ENCODE measurements at regions not wholly inside any gene's neighbourhood (a gene's known extent, or its start where the extent isn't known, plus 50 kb on each side); places are given as distances from the start of the nearest gene placed in this dataset.

DNA sequence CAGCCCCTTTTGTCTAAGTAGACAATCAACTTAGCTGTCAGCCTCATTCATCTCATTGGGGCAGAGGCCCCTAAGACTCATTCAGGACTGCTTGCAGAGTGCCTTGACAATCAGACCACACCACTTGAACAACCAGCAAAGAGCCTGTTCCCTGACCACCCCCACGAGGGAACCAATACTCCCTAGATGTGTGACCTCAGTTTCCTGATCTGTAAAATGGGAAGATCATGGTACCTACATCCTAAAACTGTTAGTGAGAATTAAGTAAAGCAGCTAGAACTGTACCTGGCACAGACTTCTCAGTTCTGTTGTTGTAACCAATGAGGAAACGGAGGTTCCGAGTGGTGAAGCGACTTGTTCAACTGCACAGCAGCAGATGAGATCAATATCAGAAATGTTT, 298.5 kb downstream of the RRAGC start:
- no peaks in the 10 kb centered on the region for H3F3A ChIP-seq (ENCODE audit: insufficient read depth)
- H3K9ac ChIP-seq (ENCODE audit: low read length): no peak overlapping the region
- no peaks in the 10 kb centered on the region for H3K27me3 ChIP-seq (ENCODE audit: low read length)
- no peaks in the 10 kb centered on the region for H4K20me1 ChIP-seq (ENCODE audit: low read depth, low read length)
- no peak for TF ChIP-seq EZH2phosphoT487 (conservative IDR thresholded peaks at IDR 0.05; ENCODE audit: low read length)
- no peak for TF ChIP-seq CTCF (IDR thresholded peaks at IDR 0.05; ENCODE audit: insufficient read depth, low read length, poor library complexity, severe bottlenecking)
- H3K9me2 ChIP-seq (replicated peaks; ENCODE audit: insufficient read depth, low read length): no peaks in the 10 kb centered on the region
- H3K4me2 ChIP-seq (ENCODE audit: low read depth, low read length, poor library complexity, severe bottlenecking): no peak overlapping the region
- H2AFZ ChIP-seq (ENCODE audit: low read depth, low read length, severe bottlenecking): no peak overlapping the region
- no peaks in the 10 kb centered on the region for H3K79me2 ChIP-seq (ENCODE audit: insufficient read depth, low read length)
- no peak overlapping the region for H3K27ac ChIP-seq (ENCODE audit: low read depth, low read length)
- no peaks in the 10 kb centered on the region for H3K36me3 ChIP-seq (ENCODE audit: low read length)
- no peaks in the 10 kb centered on the region for H3K9me3 ChIP-seq (ENCODE audit: insufficient read depth, low read length)
- H3K4me3 ChIP-seq (ENCODE audit: insufficient read depth, low read length, poor library complexity, severe bottlenecking): no peak overlapping the region

- TF ChIP-seq EZH2phosphoT487 (conservative IDR thresholded peaks at IDR 0.05; ENCODE audit: low read length) (no peak), CTCF (IDR thresholded peaks at IDR 0.05; ENCODE audit: insufficient read depth, low read length, poor library complexity, severe bottlenecking) (no peak)
- Histone ChIP-seq H3K4me2 (ENCODE audit: low read depth, low read length, poor library complexity, severe bottlenecking) (peak overlapping the region; percentile 32), H4K20me1 (ENCODE audit: low read depth, low read length) (no peaks in the 10 kb centered on the region), H3K9me3 (ENCODE audit: insufficient read depth, low read length) (no peaks in the 10 kb centered on the region), H3K27ac (ENCODE audit: low read depth, low read length) (no peak overlapping the region), H2AFZ (ENCODE audit: low read depth, low read length, severe bottlenecking) (no peak overlapping the region), H3K27me3 (ENCODE audit: low read length) (no peaks in the 10 kb centered on the region), H3K36me3 (ENCODE audit: low read length) (no peaks in the 10 kb centered on the region), H3K79me2 (ENCODE audit: insufficient read depth, low read length) (no peaks in the 10 kb centered on the region), H3K9me2 (replicated peaks; ENCODE audit: insufficient read depth, low read length) (no peaks in the 10 kb centered on the region), H3K4me3 (ENCODE audit: insufficient read depth, low read length, poor library complexity, severe bottlenecking) (no peak overlapping the region), H3K9ac (ENCODE audit: low read length) (peak overlapping the region; percentile 17; the same call in 1 of the 2 replicates), H3F3A (ENCODE audit: insufficient read depth) (no peaks in the 10 kb centered on the region)
Measured at GRCh38 chr1:38560457-38560856, 299.1 kb downstream of the RRAGC start.

DNA sequence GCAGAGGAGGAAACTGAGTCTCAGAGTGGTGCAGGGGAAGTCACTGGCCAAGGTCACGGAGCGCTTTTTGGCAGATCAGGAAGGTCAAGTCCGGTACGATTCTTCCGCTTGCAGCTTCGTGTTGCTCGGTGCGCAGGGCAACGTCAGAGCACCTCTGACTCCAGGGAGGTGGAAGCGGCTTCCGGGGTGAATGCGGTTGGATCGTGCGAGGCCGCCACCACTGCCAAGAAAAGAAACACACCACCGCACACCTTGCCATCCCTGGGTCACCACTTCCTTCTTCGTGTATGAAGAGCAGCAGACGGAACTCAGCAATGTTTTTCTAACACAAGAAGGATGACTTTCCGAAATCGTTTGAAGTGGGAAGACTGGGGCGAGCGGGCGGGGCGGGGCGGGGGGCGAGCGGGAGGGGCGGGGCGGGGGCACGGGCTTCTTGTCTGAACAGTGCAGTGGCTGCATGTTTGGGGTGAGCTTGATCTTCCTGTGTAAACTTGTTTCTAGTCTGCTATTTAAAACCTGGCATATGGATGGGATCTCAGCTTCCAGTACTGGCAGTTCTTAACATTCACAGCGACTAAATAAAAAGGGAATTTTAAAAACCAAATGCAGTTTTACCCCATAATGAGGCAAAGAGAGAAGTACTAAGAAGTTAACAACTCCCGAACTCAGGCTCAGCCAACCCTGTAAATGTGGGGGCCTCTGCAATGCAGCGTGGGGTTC, 300.0 kb downstream of the RRAGC start:
- H4K20me1 ChIP-seq (ENCODE audit: low read depth, low read length): no peaks in the 10 kb centered on the region
- H3K27ac ChIP-seq (ENCODE audit: low read depth, low read length): no peak overlapping the region
- H2AFZ ChIP-seq (ENCODE audit: low read depth, low read length, severe bottlenecking): no peak overlapping the region
- TF ChIP-seq EZH2phosphoT487 (conservative IDR thresholded peaks at IDR 0.05; ENCODE audit: low read length) (no peak), CTCF (IDR thresholded peaks at IDR 0.05; ENCODE audit: insufficient read depth, low read length, poor library complexity, severe bottlenecking) (no peak)
- H3K27me3 ChIP-seq (ENCODE audit: low read length): no peaks in the 10 kb centered on the region
- no peaks in the 10 kb centered on the region for H3K36me3 ChIP-seq (ENCODE audit: low read length)
- no peaks in the 10 kb centered on the region for H3F3A ChIP-seq (ENCODE audit: insufficient read depth)
- H3K9me2 ChIP-seq (replicated peaks; ENCODE audit: insufficient read depth, low read length): no peaks in the 10 kb centered on the region
- H3K9ac ChIP-seq (ENCODE audit: low read length): peak overlapping the region; percentile 17; the same call in 1 of the 2 replicates
- no peaks in the 10 kb centered on the region for H3K9me3 ChIP-seq (ENCODE audit: insufficient read depth, low read length)
- H3K4me2 ChIP-seq (ENCODE audit: low read depth, low read length, poor library complexity, severe bottlenecking): peak overlapping the region; percentile 32
- no peaks in the 10 kb centered on the region for H3K79me2 ChIP-seq (ENCODE audit: insufficient read depth, low read length)
- no peak overlapping the region for H3K4me3 ChIP-seq (ENCODE audit: insufficient read depth, low read length, poor library complexity, severe bottlenecking)
